ENCODE measurements at regions not wholly inside any gene's neighbourhood (a gene's known extent, or its start where the extent isn't known, plus 50 kb on each side); places are given as distances from the start of the nearest gene placed in this dataset.

- no peak overlapping the region for H3K27ac ChIP-seq
- H3K4me3 ChIP-seq, result no peak overlapping the region
- no peak for TF ChIP-seq CTCF (IDR thresholded peaks at IDR 0.05)
- DNase-seq (ENCODE audit: low spot score), result no peak
Measured at GRCh38 chrX:45592101-45592500, 391.4 kb upstream of the DIPK2B start.

GRCh38 chrX:45591650-45592049, 391.0 kb upstream of the DIPK2B start:
- no peak for TF ChIP-seq CTCF (IDR thresholded peaks at IDR 0.05)
- Histone ChIP-seq H3K4me3 (no peak overlapping the region), H3K27ac (no peak overlapping the region)
- no peak for DNase-seq (ENCODE audit: low spot score)

- H3K27ac ChIP-seq, result no peak overlapping the region
- no peak for TF ChIP-seq CTCF (IDR thresholded peaks at IDR 0.05)
- no peak overlapping the region for H3K4me3 ChIP-seq
- no peak for DNase-seq (ENCODE audit: low spot score)
Measured at GRCh38 chrX:45584717-45585116, 384.0 kb upstream of the DIPK2B start.

GRCh38 chrX:45577361-45577760, 376.7 kb upstream of the DIPK2B start:
- H3K4me3 ChIP-seq, result no peak overlapping the region
- TF ChIP-seq CTCF (IDR thresholded peaks at IDR 0.05), result no peak
- no peak for DNase-seq (ENCODE audit: low spot score)

GRCh38 chrX:45571453-45571852, 370.8 kb upstream of the DIPK2B start:
- Histone ChIP-seq H3K27ac (no peak overlapping the region), H3K4me3 (no peak overlapping the region)
- no peak for TF ChIP-seq CTCF (IDR thresholded peaks at IDR 0.05)
- no peak for DNase-seq (ENCODE audit: low spot score)

More at GRCh38 chrX:45577361-45577760, 376.7 kb upstream of the DIPK2B start:
- no peak overlapping the region for H3K27ac ChIP-seq

GRCh38 chrX:45566456-45566855, 365.8 kb upstream of the DIPK2B start:
- TF ChIP-seq CTCF (IDR thresholded peaks at IDR 0.05), result no peak
- DNase-seq (ENCODE audit: low spot score), result no peak
- Histone ChIP-seq H3K27ac (no peak overlapping the region), H3K4me3 (no peak overlapping the region)

GRCh38 chrX:45557387-45557786, 356.7 kb upstream of the DIPK2B start:
- no peak for TF ChIP-seq CTCF (IDR thresholded peaks at IDR 0.05)
- DNase-seq (ENCODE audit: low spot score), result no peak
- H3K27ac ChIP-seq, result no peak overlapping the region
- H3K4me3 ChIP-seq, result no peak overlapping the region

All from coronary artery (tissue), 2 donors.